ENCODE measurements at regions not wholly inside any gene's neighbourhood (a gene's known extent, or its start where the extent isn't known, plus 50 kb on each side); places are given as distances from the start of the nearest gene placed in this dataset.

DNA sequence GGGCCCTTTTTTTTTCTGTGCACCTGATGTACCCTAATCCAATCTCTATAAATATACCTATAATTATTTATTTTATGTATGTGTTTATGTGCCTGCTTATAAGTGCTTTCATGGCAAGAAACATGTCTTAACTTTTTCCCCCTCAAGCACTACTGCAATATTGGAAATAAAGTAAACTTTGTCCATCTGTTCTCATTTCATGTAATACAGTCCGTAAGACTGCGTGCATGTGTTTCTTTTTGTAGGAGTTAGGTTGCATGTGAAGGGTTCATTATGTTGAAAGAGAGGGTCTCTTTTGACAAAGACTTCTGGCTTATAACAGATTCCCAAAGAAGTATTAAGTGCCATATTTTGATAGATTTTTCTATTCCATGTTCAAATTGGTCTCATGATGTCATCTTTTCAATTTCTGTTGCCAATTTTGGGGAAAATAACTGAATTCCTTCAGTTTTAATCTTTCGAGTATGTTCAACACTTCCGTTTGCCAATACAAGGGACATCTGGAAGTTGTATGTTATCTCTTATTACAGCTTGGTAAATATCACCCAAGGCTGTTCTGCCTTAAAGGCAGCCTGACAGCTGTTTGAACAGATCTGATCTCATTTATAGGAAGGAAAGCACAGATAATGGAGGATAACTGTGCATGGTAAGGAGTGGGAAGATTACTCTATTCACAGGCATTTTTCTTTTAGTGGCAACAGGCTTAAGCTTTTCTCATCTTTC, 273.1 kb upstream of the SGO1 start:
- no peak for FAIRE-seq

More for the DNA sequence above, 273.1 kb upstream of the SGO1 start:
- 40% methylated on average over 4 of the region's 4 CpGs for WGBS (ENCODE audit: insufficient coverage, insufficient replicate concordance, low lambda C conversion rate, missing lambda C conversion rate)
- Histone ChIP-seq H4K20me1 (ENCODE audit: control insufficient read depth, insufficient read depth) (no peaks in the 10 kb centered on the region), H3K4me2 (ENCODE audit: control insufficient read depth, insufficient read depth) (no peak overlapping the region), H3K27me3 (replicated peaks in 1 of 2; ENCODE audit: control insufficient read depth in 2 of 2, insufficient read depth in 2 of 2, low read length in 1 of 2) (no peaks in the 10 kb centered on the region), H3K36me3 (ENCODE audit: control insufficient read depth in 2 of 2, insufficient read depth in 2 of 2, low read length in 1 of 2) (no peaks in the 10 kb centered on the region), H3K4me1 (ENCODE audit: control insufficient read depth, insufficient read depth, low read length) (no peaks in the 10 kb centered on the region), H2AFZ (ENCODE audit: control insufficient read depth, low read depth, low read length) (no peak overlapping the region), H3K79me2 (ENCODE audit: control insufficient read depth, insufficient read depth, low read length) (no peaks in the 10 kb centered on the region), H3K4me3 (no peak overlapping the region), H3K27ac (ENCODE audit: control insufficient read depth, insufficient read depth) (no peak overlapping the region), H3K9me3 (replicated peaks; ENCODE audit: control insufficient read depth, insufficient read depth, low read length) (no peaks in the 10 kb centered on the region), H3K9ac (ENCODE audit: control insufficient read depth, insufficient read depth, low read length) (no peak overlapping the region)
- ChIA-PET CTCF (no interaction called here), SMC1A (ENCODE audit: uncharacterized antibody, unreplicated experiment) (no interaction called here), RAD21 (ENCODE audit: unreplicated experiment) (no interaction called here), POLR2A (no interaction called here)
- TF ChIP-seq DPF2 (IDR thresholded peaks at IDR 0.05) (no peak), POU2F2 (IDR thresholded peaks at IDR 0.05; ENCODE audit: borderline replicate concordance, low read depth, low read length) (no peak), WRNIP1 (IDR thresholded peaks at IDR 0.05; ENCODE audit: borderline replicate concordance, low read depth, low read length) (no peak), IKZF2 (IDR thresholded peaks at IDR 0.05) (no peak), JUND (IDR thresholded peaks at IDR 0.05; ENCODE audit: low read depth, low read length) (no peak), NFYB (IDR thresholded peaks at IDR 0.05; ENCODE audit: insufficient read depth, low read depth, low read length) (no peak)
- TF ChIP-seq, protein P1, sequence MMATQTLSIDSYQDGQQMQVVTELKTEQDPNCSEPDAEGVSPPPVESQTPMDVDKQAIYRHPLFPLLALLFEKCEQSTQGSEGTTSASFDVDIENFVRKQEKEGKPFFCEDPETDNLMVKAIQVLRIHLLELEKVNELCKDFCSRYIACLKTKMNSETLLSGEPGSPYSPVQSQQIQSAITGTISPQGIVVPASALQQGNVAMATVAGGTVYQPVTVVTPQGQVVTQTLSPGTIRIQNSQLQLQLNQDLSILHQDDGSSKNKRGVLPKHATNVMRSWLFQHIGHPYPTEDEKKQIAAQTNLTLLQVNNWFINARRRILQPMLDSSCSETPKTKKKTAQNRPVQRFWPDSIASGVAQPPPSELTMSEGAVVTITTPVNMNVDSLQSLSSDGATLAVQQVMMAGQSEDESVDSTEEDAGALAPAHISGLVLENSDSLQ (IDR thresholded peaks at IDR 0.05): no peak
- TF ChIP-seq, protein P2, sequence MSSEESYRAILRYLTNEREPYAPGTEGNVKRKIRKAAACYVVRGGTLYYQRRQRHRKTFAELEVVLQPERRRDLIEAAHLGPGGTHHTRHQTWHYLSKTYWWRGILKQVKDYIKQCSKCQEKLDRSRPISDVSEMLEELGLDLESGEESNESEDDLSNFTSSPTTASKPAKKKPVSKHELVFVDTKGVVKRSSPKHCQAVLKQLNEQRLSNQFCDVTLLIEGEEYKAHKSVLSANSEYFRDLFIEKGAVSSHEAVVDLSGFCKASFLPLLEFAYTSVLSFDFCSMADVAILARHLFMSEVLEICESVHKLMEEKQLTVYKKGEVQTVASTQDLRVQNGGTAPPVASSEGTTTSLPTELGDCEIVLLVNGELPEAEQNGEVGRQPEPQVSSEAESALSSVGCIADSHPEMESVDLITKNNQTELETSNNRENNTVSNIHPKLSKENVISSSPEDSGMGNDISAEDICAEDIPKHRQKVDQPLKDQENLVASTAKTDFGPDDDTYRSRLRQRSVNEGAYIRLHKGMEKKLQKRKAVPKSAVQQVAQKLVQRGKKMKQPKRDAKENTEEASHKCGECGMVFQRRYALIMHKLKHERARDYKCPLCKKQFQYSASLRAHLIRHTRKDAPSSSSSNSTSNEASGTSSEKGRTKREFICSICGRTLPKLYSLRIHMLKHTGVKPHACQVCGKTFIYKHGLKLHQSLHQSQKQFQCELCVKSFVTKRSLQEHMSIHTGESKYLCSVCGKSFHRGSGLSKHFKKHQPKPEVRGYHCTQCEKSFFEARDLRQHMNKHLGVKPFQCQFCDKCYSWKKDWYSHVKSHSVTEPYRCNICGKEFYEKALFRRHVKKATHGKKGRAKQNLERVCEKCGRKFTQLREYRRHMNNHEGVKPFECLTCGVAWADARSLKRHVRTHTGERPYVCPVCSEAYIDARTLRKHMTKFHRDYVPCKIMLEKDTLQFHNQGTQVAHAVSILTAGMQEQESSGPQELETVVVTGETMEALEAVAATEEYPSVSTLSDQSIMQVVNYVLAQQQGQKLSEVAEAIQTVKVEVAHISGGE (CRISPR knock-in tag; IDR thresholded peaks at IDR 0.05): no peak
- ATAC-seq (no peak), DNase-seq (ENCODE audit: low read depth, low spot score) (no peak)
- in situ Hi-C loops (cut with MboI) (no loop called here), intact Hi-C loops (cut with micrococcal nuclease; ENCODE audit: unreplicated experiment) (no loop called here)
- no TSS peak for BruUV-seq (replicated peaks)
